ENCODE measurements at regions not wholly inside any gene's neighbourhood (a gene's known extent, or its start where the extent isn't known, plus 50 kb on each side); places are given as distances from the start of the nearest gene placed in this dataset.

DNA sequence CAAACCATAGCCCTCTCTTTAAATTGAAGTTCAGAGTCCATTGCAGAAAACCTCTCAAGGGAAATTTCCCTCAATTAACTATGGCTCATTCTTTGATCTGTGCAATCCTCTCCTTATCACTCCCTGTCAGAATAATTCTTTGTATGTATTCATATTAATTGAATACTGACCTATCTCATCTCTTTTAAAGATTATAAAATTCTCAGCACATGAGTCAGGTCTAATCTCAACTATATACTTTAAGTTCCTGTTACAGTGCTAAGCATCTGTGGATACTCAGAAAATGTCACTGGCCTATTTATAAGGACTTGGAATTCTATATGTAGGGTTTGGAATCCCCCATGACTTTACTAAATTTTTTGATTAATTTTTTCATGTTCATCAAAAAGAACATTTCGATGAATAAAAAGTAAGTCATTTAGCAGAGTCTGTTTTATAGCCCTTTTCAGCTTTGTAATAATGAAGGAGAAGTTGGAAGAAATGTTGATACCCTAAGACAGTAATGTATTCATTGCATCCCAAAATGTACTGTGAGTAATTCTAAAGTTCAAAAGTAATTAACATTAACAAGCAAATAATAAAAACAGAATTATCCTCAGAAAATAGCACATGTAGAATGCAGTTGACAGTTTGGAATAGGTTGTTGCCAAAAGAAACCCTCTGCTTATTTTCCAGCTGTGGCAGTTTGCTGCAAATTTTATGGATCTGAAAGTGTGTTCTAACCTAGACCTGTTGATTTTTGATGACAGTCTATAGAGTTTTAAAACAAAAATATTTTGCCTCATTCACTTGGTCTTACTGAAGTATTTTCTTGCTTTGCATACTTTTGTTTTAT is 503.4 kb upstream of the CBLB start:
- TF ChIP-seq, protein P1, sequence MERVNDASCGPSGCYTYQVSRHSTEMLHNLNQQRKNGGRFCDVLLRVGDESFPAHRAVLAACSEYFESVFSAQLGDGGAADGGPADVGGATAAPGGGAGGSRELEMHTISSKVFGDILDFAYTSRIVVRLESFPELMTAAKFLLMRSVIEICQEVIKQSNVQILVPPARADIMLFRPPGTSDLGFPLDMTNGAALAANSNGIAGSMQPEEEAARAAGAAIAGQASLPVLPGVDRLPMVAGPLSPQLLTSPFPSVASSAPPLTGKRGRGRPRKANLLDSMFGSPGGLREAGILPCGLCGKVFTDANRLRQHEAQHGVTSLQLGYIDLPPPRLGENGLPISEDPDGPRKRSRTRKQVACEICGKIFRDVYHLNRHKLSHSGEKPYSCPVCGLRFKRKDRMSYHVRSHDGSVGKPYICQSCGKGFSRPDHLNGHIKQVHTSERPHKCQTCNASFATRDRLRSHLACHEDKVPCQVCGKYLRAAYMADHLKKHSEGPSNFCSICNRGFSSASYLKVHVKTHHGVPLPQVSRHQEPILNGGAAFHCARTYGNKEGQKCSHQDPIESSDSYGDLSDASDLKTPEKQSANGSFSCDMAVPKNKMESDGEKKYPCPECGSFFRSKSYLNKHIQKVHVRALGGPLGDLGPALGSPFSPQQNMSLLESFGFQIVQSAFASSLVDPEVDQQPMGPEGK (CRISPR knock-in tag; IDR thresholded peaks at IDR 0.05; ENCODE audit: borderline replicate concordance): peak; percentile 78
- TF ChIP-seq CSDC2 (CRISPR knock-in tag; IDR thresholded peaks at IDR 0.05) (no peak), PPARA (CRISPR knock-in tag; IDR thresholded peaks at IDR 0.05; ENCODE audit: borderline replicate concordance) (no peak), RARB (CRISPR knock-in tag; IDR thresholded peaks at IDR 0.05) (no peak), ESRRG (CRISPR knock-in tag; IDR thresholded peaks at IDR 0.05) (0 out of 2 replicates have a peak, but pooled peaks have one; percentile 60)
- TF ChIP-seq, protein P2, sequence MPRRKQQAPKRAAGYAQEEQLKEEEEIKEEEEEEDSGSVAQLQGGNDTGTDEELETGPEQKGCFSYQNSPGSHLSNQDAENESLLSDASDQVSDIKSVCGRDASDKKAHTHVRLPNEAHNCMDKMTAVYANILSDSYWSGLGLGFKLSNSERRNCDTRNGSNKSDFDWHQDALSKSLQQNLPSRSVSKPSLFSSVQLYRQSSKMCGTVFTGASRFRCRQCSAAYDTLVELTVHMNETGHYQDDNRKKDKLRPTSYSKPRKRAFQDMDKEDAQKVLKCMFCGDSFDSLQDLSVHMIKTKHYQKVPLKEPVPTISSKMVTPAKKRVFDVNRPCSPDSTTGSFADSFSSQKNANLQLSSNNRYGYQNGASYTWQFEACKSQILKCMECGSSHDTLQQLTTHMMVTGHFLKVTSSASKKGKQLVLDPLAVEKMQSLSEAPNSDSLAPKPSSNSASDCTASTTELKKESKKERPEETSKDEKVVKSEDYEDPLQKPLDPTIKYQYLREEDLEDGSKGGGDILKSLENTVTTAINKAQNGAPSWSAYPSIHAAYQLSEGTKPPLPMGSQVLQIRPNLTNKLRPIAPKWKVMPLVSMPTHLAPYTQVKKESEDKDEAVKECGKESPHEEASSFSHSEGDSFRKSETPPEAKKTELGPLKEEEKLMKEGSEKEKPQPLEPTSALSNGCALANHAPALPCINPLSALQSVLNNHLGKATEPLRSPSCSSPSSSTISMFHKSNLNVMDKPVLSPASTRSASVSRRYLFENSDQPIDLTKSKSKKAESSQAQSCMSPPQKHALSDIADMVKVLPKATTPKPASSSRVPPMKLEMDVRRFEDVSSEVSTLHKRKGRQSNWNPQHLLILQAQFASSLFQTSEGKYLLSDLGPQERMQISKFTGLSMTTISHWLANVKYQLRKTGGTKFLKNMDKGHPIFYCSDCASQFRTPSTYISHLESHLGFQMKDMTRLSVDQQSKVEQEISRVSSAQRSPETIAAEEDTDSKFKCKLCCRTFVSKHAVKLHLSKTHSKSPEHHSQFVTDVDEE (CRISPR knock-in tag; IDR thresholded peaks at IDR 0.05): no peak

All from SK-N-SH treated with all-trans-retinoic acid at 6 μM for 48 hours (cell line).